B cell (primary cell): ENCODE measurements at regions not wholly inside any gene's neighbourhood (a gene's known extent, or its start where the extent isn't known, plus 50 kb on each side); places are given as distances from the start of the nearest gene placed in this dataset.

Experiments
- CTCF ChIP-seq: fragments of 200-600 bp; IDR thresholded peaks from one replicate; pipeline ENCODE4 v1.8.0; 2022; ENCODE audit warnings: antibody characterized with exemption, mild to moderate bottlenecking
- EZH2 ChIP-seq: IDR thresholded peaks from 2 replicates; pipeline ENCODE4 v1.6.1; 2012; ENCODE audit warnings: borderline replicate concordance, low read depth, mild to moderate bottlenecking, moderate library complexity, low read length; ENCODE audit not compliant: insufficient read depth, poor library complexity, severe bottlenecking

DNA sequence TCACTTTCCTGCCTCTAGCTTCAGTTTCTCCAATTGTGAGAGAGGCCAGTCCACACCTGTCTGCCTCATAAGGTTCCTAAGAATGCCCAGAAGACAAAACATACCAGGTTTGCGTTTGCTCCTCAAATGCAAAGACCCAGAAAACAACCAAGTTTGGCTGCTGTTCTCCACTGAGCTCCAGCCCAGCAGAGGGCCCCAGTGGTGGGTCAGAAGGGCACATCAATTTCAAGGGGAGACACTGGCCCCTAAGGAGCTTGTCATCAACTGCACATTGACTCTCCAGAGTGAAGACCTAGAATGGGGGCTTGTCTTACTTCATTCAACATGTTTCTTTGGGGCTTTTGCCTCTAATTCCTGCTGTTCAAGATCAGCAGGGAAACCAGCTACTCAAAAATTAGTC, 127.9 kb upstream of the SLC6A11 start:
- TF ChIP-seq CTCF = no peak
- TF ChIP-seq EZH2 = no peak
